ENCODE measurements at regions not wholly inside any gene's neighbourhood (a gene's known extent, or its start where the extent isn't known, plus 50 kb on each side); places are given as distances from the start of the nearest gene placed in this dataset.

DNA sequence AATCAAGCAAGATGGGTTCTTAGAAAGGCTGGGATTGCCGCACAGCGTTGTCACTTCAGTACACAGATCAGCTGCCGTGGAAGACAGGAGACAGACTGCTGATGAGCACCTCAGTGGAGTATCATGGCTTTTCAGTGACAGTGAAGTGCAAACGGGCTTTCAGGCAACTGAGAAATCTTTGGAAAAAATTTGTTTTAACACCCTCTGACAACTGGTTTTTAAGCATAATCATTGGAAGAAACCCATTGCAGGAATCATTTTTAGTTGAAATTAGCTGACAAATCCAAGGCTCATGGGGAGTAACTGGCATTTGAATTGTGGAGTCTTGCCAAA lies 418.8 kb downstream of the OTOL1 start (continued):
- TF ChIP-seq ZNF780A (CRISPR knock-in tag; IDR thresholded peaks at IDR 0.05) (no peak), NFYB (IDR thresholded peaks at IDR 0.05; ENCODE audit: extremely low read depth, insufficient read length) (no peak), ZKSCAN8 (CRISPR knock-in tag; IDR thresholded peaks at IDR 0.05) (no peak), TEAD1 (CRISPR knock-in tag; IDR thresholded peaks at IDR 0.05) (no peak)
- TF ChIP-seq, protein P1, sequence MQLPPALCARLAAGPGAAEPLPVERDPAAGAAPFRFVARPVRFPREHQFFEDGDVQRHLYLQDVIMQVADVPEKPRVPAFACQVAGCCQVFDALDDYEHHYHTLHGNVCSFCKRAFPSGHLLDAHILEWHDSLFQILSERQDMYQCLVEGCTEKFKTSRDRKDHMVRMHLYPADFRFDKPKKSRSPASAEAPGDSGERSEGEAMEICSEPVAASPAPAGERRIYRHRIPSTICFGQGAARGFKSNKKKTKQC (CRISPR knock-in tag; IDR thresholded peaks at IDR 0.05) = no peak

DNA sequence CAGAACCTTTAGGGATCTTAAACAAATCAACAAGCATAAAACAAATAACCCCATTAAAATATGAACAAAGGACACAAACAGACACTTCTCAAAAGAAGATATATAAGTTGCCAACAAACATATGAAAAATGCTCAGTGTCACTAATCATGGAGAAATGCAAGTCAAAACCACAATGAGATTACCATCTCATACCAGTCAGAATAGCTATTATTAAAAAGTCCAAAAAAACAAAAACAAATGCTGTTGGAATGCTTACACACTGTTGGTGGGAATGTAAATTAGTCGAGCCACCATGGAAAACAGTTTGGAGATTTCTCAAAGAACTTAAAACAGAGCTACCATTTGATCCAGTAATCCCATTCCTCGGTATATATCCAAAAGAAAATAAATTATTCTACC lies 423.6 kb downstream of the OTOL1 start:
- no peak overlapping the region for H2AFZ ChIP-seq (ENCODE audit: low read depth, low read length)
- no peaks in the 10 kb centered on the region for H3K4me1 ChIP-seq (replicated peaks in 1 of 2; ENCODE audit: control insufficient read depth in 2 of 2, insufficient read depth in 2 of 2, low read length in 2 of 2)
- CTCF ChIA-PET (ENCODE audit: low intra/inter-chr PET ratio) = no interaction called here
- FAIRE-seq (no peak), DNase-seq (ENCODE audit: extremely low read depth in 1 of 4, low spot score in 3 of 4) (no peak), ATAC-seq (no peak)
- H3K27ac ChIP-seq (ENCODE audit: extremely low read depth, low read depth, low read length) = no peak overlapping the region
- H3K27me3 ChIP-seq (ENCODE audit: control insufficient read depth in 2 of 2, insufficient read depth in 2 of 2, low read length in 2 of 2) = no peaks in the 10 kb centered on the region
- H3K9me1 ChIP-seq (ENCODE audit: control insufficient read depth, insufficient read depth, low read length) = no peaks in the 10 kb centered on the region
- H4K20me1 ChIP-seq (replicated peaks; ENCODE audit: control insufficient read depth, insufficient read depth, low read length) = no peaks in the 10 kb centered on the region
- no peaks in the 10 kb centered on the region for H3K9me3 ChIP-seq (replicated peaks; ENCODE audit: control insufficient read depth, insufficient read depth, low read depth, low read length)
- no TSS peak for BruUV-seq (replicated peaks)
- 0% methylated on average over 2 of the region's 2 CpGs for WGBS (ENCODE audit: insufficient coverage, low coverage, missing lambda C conversion rate)
- no peak overlapping the region for H3K4me2 ChIP-seq (ENCODE audit: insufficient read depth, low read length)
- no peak overlapping the region for H3K9ac ChIP-seq (ENCODE audit: insufficient read depth in 1 of 2, low read depth in 2 of 2, low read length in 2 of 2)
- POLR2A ChIA-PET = no interaction called here
- intact Hi-C loops (cut with micrococcal nuclease) (no loop called here), in situ Hi-C loops (cut with MboI) (no loop called here)
- H3K79me2 ChIP-seq (ENCODE audit: control insufficient read depth, insufficient read depth, low read length) = no peaks in the 10 kb centered on the region
- no peak overlapping the region for H3K4me3 ChIP-seq
- no peaks in the 10 kb centered on the region for H3K36me3 ChIP-seq (ENCODE audit: control insufficient read depth, insufficient read depth, low read length)
- TF ChIP-seq ZNF551 (CRISPR knock-in tag; IDR thresholded peaks at IDR 0.05) = no peak
- TF ChIP-seq, protein P2, sequence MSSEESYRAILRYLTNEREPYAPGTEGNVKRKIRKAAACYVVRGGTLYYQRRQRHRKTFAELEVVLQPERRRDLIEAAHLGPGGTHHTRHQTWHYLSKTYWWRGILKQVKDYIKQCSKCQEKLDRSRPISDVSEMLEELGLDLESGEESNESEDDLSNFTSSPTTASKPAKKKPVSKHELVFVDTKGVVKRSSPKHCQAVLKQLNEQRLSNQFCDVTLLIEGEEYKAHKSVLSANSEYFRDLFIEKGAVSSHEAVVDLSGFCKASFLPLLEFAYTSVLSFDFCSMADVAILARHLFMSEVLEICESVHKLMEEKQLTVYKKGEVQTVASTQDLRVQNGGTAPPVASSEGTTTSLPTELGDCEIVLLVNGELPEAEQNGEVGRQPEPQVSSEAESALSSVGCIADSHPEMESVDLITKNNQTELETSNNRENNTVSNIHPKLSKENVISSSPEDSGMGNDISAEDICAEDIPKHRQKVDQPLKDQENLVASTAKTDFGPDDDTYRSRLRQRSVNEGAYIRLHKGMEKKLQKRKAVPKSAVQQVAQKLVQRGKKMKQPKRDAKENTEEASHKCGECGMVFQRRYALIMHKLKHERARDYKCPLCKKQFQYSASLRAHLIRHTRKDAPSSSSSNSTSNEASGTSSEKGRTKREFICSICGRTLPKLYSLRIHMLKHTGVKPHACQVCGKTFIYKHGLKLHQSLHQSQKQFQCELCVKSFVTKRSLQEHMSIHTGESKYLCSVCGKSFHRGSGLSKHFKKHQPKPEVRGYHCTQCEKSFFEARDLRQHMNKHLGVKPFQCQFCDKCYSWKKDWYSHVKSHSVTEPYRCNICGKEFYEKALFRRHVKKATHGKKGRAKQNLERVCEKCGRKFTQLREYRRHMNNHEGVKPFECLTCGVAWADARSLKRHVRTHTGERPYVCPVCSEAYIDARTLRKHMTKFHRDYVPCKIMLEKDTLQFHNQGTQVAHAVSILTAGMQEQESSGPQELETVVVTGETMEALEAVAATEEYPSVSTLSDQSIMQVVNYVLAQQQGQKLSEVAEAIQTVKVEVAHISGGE (CRISPR knock-in tag; IDR thresholded peaks at IDR 0.05) = no peak
- TF ChIP-seq ZNF668 (CRISPR knock-in tag; IDR thresholded peaks at IDR 0.05) = no peak
- TF ChIP-seq, protein P3, sequence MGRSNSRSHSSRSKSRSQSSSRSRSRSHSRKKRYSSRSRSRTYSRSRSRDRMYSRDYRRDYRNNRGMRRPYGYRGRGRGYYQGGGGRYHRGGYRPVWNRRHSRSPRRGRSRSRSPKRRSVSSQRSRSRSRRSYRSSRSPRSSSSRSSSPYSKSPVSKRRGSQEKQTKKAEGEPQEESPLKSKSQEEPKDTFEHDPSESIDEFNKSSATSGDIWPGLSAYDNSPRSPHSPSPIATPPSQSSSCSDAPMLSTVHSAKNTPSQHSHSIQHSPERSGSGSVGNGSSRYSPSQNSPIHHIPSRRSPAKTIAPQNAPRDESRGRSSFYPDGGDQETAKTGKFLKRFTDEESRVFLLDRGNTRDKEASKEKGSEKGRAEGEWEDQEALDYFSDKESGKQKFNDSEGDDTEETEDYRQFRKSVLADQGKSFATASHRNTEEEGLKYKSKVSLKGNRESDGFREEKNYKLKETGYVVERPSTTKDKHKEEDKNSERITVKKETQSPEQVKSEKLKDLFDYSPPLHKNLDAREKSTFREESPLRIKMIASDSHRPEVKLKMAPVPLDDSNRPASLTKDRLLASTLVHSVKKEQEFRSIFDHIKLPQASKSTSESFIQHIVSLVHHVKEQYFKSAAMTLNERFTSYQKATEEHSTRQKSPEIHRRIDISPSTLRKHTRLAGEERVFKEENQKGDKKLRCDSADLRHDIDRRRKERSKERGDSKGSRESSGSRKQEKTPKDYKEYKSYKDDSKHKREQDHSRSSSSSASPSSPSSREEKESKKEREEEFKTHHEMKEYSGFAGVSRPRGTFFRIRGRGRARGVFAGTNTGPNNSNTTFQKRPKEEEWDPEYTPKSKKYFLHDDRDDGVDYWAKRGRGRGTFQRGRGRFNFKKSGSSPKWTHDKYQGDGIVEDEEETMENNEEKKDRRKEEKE (IDR thresholded peaks at IDR 0.05; ENCODE audit: borderline replicate concordance in 1 of 2, control insufficient read depth in 1 of 2, low read depth in 2 of 2, low read length in 1 of 2) = no peak
- TF ChIP-seq, protein P4, sequence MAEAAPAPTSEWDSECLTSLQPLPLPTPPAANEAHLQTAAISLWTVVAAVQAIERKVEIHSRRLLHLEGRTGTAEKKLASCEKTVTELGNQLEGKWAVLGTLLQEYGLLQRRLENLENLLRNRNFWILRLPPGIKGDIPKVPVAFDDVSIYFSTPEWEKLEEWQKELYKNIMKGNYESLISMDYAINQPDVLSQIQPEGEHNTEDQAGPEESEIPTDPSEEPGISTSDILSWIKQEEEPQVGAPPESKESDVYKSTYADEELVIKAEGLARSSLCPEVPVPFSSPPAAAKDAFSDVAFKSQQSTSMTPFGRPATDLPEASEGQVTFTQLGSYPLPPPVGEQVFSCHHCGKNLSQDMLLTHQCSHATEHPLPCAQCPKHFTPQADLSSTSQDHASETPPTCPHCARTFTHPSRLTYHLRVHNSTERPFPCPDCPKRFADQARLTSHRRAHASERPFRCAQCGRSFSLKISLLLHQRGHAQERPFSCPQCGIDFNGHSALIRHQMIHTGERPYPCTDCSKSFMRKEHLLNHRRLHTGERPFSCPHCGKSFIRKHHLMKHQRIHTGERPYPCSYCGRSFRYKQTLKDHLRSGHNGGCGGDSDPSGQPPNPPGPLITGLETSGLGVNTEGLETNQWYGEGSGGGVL (CRISPR knock-in tag; IDR thresholded peaks at IDR 0.05) = no peak
- TF ChIP-seq XRCC4 (IDR thresholded peaks at IDR 0.05; ENCODE audit: extremely low read depth, insufficient read depth, insufficient read length) = no peak
